GM12878 (cell line): ENCODE measurements at regions not wholly inside any gene's neighbourhood (a gene's known extent, or its start where the extent isn't known, plus 50 kb on each side); places are given as distances from the start of the nearest gene placed in this dataset.

ENCODE experiments used
- ATAC-seq: fragments of 200-7000 bp; cut with Tn5 transposase; 3 replicates; pipeline ENCODE4 v1.9.1; 2020; ENCODE audit warnings: mild to moderate bottlenecking, moderate library complexity
- BruUV-seq: library from RNA; stranded (reverse); fragments of 400-500 nt; replicated peaks from 2 replicates; lab custom pipeline; 2021; lab: Mats Ljungman, UMichigan
- CTCF ChIA-PET: fragments of 300-600 bp; sonication (Branson Sonifier 250); formaldehyde crosslinking; extraction: SDS; loops from one replicate; lab custom pipeline; 2021; ENCODE audit warnings: inconsistent platforms; lab: Yijun Ruan, JAX
- POLR2A ChIA-PET: fragments of 350-600 bp; formaldehyde crosslinking; extraction: SDS; loops from one replicate; lab custom pipeline; 2021; ENCODE audit warnings: inconsistent platforms; lab: Charles Lee
- RAD21 ChIA-PET: fragments of 300-600 bp; sonication (Branson Sonifier 250); formaldehyde crosslinking; loops from one replicate; lab custom pipeline; 2023; ENCODE audit warnings: antibody characterized with exemption; ENCODE audit not compliant: unreplicated experiment; lab: Charles Lee
- SMC1A ChIA-PET: fragments of 300-600 bp; sonication (Branson Sonifier 250); formaldehyde crosslinking; loops from one replicate; lab custom pipeline; 2023; ENCODE audit not compliant: unreplicated experiment, uncharacterized antibody; lab: Charles Lee
- DNase-seq: peaks from one replicate; pipeline ENCODE4 v3.0.0-alpha.2; 2011; ENCODE audit warnings: low read depth, low spot score
- FAIRE-seq: peaks from 3 replicates; lab custom pipeline; 2011; peaks lifted over from hg19 to GRCh38; lab: Jason Lieb, UNC
- H2AFZ ChIP-seq: 2 replicates; pipeline ENCODE4 v1.6.0; 2011; ENCODE audit warnings: low read depth, low read length, control low read depth; ENCODE audit not compliant: control insufficient read depth
- H3K27ac ChIP-seq: 2 replicates; pipeline ENCODE4 v1.5.1; 2011; ENCODE audit warnings: control low read depth; ENCODE audit not compliant: control insufficient read depth, insufficient read depth
- H3K27me3 ChIP-seq, 2 experiments: replicated peaks in 1 of 2; 2 replicates each; pipeline versions ENCODE4 v1.6.0 to v1.6.1; 2011; ENCODE audit warnings: low read length in 1 of 2; ENCODE audit not compliant: control insufficient read depth in 2 of 2, insufficient read depth in 2 of 2
- H3K36me3 ChIP-seq, 2 experiments: 2 replicates each; pipeline ENCODE4 v1.5.1; 2011; ENCODE audit warnings: low read length in 1 of 2; ENCODE audit not compliant: control insufficient read depth in 2 of 2, insufficient read depth in 2 of 2
- H3K4me1 ChIP-seq: 2 replicates; pipeline ENCODE4 v1.6.1; 2011; ENCODE audit warnings: mild to moderate bottlenecking, low read length, moderate library complexity, mixed read lengths; ENCODE audit not compliant: control insufficient read depth, insufficient read depth
- H3K4me2 ChIP-seq: 2 replicates; pipeline ENCODE4 v1.6.0; 2011; ENCODE audit warnings: control low read depth; ENCODE audit not compliant: control insufficient read depth, insufficient read depth
- H3K4me3 ChIP-seq: fragments of 200-600 bp; sonication (generic); 2 replicates; pipeline ENCODE4 v1.5.1; 2016
- H3K79me2 ChIP-seq: 2 replicates; pipeline ENCODE4 v1.6.0; 2011; ENCODE audit warnings: low read length; ENCODE audit not compliant: control insufficient read depth, insufficient read depth
- H3K9ac ChIP-seq: 2 replicates; pipeline ENCODE4 v1.8.0; 2011; ENCODE audit warnings: low read length, control low read depth, mixed read lengths; ENCODE audit not compliant: control insufficient read depth, insufficient read depth
- H3K9me3 ChIP-seq: replicated peaks from 3 replicates; pipeline ENCODE4 v1.5.1; 2011; ENCODE audit warnings: mild to moderate bottlenecking, low read length; ENCODE audit not compliant: control insufficient read depth, insufficient read depth
- H4K20me1 ChIP-seq: 2 replicates; pipeline ENCODE4 v1.6.0; 2011; ENCODE audit not compliant: control insufficient read depth, insufficient read depth
- ASH2L ChIP-seq: fragments of 300-600, 200-600 bp; sonication (generic); IDR thresholded peaks from 2 replicates; pipeline ENCODE4 v1.6.1; 2017; ENCODE audit warnings: low read depth, mild to moderate bottlenecking, borderline replicate concordance
- EGR1 ChIP-seq, 2 experiments: IDR thresholded peaks; 1 replicate in 1 of 2; 2 replicates in 1 of 2; pipeline ENCODE4 v1.6.1; 2011 to 2012; ENCODE audit warnings: low read depth in 2 of 2, low read length in 2 of 2, borderline replicate concordance in 1 of 2, mild to moderate bottlenecking in 1 of 2, moderate library complexity in 1 of 2
- FOXM1 ChIP-seq: IDR thresholded peaks from 2 replicates; pipeline ENCODE4 v1.6.1; 2012; ENCODE audit warnings: low read depth, mild to moderate bottlenecking, inconsistent platforms, low read length, moderate library complexity
- HDAC6 ChIP-seq: fragments of 200-600 bp; sonication (generic); IDR thresholded peaks from one replicate; pipeline ENCODE4 v1.8.0; 2017; ENCODE audit warnings: antibody characterized with exemption; ENCODE audit not compliant: unreplicated experiment
- LARP7 ChIP-seq: fragments of 450-650 bp; IDR thresholded peaks from 2 replicates; pipeline ENCODE4 v1.6.1; 2017; ENCODE audit warnings: mild to moderate bottlenecking
- NFIC ChIP-seq: IDR thresholded peaks from 2 replicates; pipeline ENCODE4 v1.6.1; 2012; ENCODE audit warnings: low read depth, mild to moderate bottlenecking, inconsistent platforms, low read length, moderate library complexity
- NFYA ChIP-seq: IDR thresholded peaks from 2 replicates; pipeline ENCODE4 v1.6.1; 2011; ENCODE audit warnings: low read depth, mild to moderate bottlenecking, low read length, improper control_type of control experiment, borderline replicate concordance
- POLR2AphosphoS5 ChIP-seq: IDR thresholded peaks from 2 replicates; pipeline ENCODE4 v1.6.1; 2011; ENCODE audit warnings: mild to moderate bottlenecking, low read length, inconsistent platforms
- RAD21 ChIP-seq: IDR thresholded peaks from 2 replicates; pipeline ENCODE4 v1.6.1; 2011; ENCODE audit warnings: mild to moderate bottlenecking, low read depth, low read length, moderate library complexity; ENCODE audit not compliant: insufficient read depth
- RAD51 ChIP-seq: fragments of 450-650 bp; IDR thresholded peaks from 2 replicates; pipeline ENCODE4 v1.6.1; 2016; ENCODE audit warnings: moderate library complexity, mild to moderate bottlenecking, inconsistent platforms
- SMAD5 ChIP-seq: IDR thresholded peaks from 2 replicates; pipeline ENCODE4 v1.6.1; 2016; ENCODE audit warnings: antibody characterized with exemption, low read depth
- SMARCA5 ChIP-seq: fragments of 450-650 bp; IDR thresholded peaks from 2 replicates; pipeline ENCODE4 v1.6.1; 2017; ENCODE audit warnings: mild to moderate bottlenecking
- SMC3 ChIP-seq: IDR thresholded peaks from 2 replicates; pipeline ENCODE4 v1.6.1; 2011; ENCODE audit warnings: low read length, improper control_type of control experiment, borderline replicate concordance
- YY1 ChIP-seq: IDR thresholded peaks from 2 replicates; pipeline ENCODE4 v1.6.1; 2011; ENCODE audit warnings: low read depth, mild to moderate bottlenecking, low read length
- ZNF274 ChIP-seq: IDR thresholded peaks from one replicate; pipeline ENCODE4 v1.8.0; 2011; ENCODE audit not compliant: insufficient read length, insufficient read depth
- ZNF384 ChIP-seq: IDR thresholded peaks from 2 replicates; pipeline ENCODE4 v1.6.1; 2012; ENCODE audit warnings: low read depth, mild to moderate bottlenecking, low read length, improper control_type of control experiment, borderline replicate concordance
- WGBS: methylation state at CpG from one replicate; pipeline ENCODE4 v1.1.6; 2016; ENCODE audit warnings: low lambda C conversion rate; ENCODE audit not compliant: insufficient replicate concordance, insufficient coverage; ENCODE audit errors: missing lambda C conversion rate; 5-methylcytosine and 5-hydroxymethylcytosine counted together
- in situ Hi-C: fragments of 300-500 bp; cut with MboI; formaldehyde crosslinking; loops from 9 replicates; pipeline ENCODE4 v1.14.3; 2018; ENCODE audit warnings: mixed read lengths
- intact Hi-C: fragments of 100-400 bp; cut with micrococcal nuclease; formaldehyde crosslinking; loops from one replicate; pipeline ENCODE4 v1.14.2; 2022; ENCODE audit not compliant: unreplicated experiment
- TF ChIP-seq, protein P1 (sequence below): fragments of 450-650 bp; IDR thresholded peaks from 2 replicates; pipeline ENCODE4 v1.6.1; 2017; ENCODE audit warnings: antibody characterized with exemption, mild to moderate bottlenecking, moderate library complexity
- TF ChIP-seq, protein P2 (sequence below): IDR thresholded peaks from 2 replicates; pipeline ENCODE4 v1.6.1; 2011; ENCODE audit warnings: low read depth, mild to moderate bottlenecking, low read length, moderate library complexity, borderline replicate concordance; ENCODE audit errors: extremely low read depth
- TF ChIP-seq, protein P3 (sequence below): fragments of 450-650 bp; IDR thresholded peaks from 2 replicates; pipeline ENCODE4 v1.6.1; 2017; ENCODE audit warnings: mild to moderate bottlenecking, low read depth, inconsistent platforms; ENCODE audit not compliant: poor library complexity, severe bottlenecking

DNA sequence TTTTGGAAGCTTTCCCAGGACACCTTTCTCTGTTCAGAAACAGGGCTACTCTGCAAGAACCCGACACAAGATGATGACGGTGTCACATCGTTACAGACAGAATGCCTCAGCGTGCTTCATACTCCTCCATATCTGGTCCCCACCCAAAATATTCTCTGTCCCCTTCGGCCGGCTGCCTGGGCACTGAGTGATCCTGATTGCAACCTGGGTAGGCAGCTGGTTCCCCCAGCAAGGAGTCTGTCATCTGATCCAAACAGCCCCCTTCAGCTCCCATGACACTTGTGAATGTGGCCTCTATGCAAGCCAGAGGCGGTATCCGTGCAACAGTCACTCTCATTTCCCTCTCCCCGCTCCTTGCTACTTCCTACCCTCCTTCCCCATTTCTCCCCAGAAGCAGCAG lies 431.7 kb upstream of the B3GAT1 start (continued):
- no peak for TF ChIP-seq RAD51
- no peak for TF ChIP-seq FOXM1

DNA sequence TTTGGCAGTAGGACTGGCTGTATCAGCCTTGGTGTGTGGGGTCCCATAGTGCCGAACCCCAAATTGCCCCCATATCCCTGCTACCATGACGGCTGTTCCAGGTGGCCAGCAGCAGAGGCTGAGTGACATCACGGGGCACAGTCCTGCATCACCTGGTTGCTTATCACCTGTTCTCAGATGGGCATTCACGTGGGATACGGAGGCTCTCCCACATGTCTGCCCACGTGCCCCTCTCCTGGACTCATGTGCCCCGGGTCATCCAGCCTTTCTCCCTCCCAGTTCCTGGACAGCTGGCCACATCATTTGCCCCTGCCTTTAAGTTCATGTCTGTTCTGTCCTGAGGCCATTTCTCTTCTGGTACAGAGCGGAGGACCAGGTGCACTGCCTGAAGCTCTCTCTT lies 431.0 kb upstream of the B3GAT1 start:
- ChIA-PET SMC1A (no interaction called here), POLR2A (no interaction called here), RAD21 (no interaction called here), CTCF (no interaction called here)
- in situ Hi-C loops (no loop called here), intact Hi-C loops (no loop called here)
- ATAC-seq = no peak
- no peaks in the 10 kb centered on the region for H3K9me3 ChIP-seq
- no peak overlapping the region for H3K4me3 ChIP-seq
- peaks cover 0 to 2% of the 10 kb centered on the region in 2 experiments; a peak in 1 of 4 replicates for H3K27me3 ChIP-seq
- no peaks in the 10 kb centered on the region for H4K20me1 ChIP-seq
- DNase-seq = no peak
- H3K27ac ChIP-seq = no peak overlapping the region
- no peaks in the 10 kb centered on the region for H3K79me2 ChIP-seq
- H3K4me1 ChIP-seq = no peaks in the 10 kb centered on the region
- no peak overlapping the region for H3K9ac ChIP-seq
- BruUV-seq = no TSS peak
- no peak overlapping the region for H2AFZ ChIP-seq
- H3K4me2 ChIP-seq = no peak overlapping the region
- no peak for FAIRE-seq
- WGBS = 17% methylated on average over 8 of the region's 8 CpGs
- H3K36me3 ChIP-seq = no peaks in the 10 kb centered on the region
- no peak for TF ChIP-seq NFYA
- TF ChIP-seq, protein P1, sequence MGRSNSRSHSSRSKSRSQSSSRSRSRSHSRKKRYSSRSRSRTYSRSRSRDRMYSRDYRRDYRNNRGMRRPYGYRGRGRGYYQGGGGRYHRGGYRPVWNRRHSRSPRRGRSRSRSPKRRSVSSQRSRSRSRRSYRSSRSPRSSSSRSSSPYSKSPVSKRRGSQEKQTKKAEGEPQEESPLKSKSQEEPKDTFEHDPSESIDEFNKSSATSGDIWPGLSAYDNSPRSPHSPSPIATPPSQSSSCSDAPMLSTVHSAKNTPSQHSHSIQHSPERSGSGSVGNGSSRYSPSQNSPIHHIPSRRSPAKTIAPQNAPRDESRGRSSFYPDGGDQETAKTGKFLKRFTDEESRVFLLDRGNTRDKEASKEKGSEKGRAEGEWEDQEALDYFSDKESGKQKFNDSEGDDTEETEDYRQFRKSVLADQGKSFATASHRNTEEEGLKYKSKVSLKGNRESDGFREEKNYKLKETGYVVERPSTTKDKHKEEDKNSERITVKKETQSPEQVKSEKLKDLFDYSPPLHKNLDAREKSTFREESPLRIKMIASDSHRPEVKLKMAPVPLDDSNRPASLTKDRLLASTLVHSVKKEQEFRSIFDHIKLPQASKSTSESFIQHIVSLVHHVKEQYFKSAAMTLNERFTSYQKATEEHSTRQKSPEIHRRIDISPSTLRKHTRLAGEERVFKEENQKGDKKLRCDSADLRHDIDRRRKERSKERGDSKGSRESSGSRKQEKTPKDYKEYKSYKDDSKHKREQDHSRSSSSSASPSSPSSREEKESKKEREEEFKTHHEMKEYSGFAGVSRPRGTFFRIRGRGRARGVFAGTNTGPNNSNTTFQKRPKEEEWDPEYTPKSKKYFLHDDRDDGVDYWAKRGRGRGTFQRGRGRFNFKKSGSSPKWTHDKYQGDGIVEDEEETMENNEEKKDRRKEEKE = no peak
- TF ChIP-seq LARP7 = no peak
- no peak for TF ChIP-seq ZNF384
- TF ChIP-seq SMARCA5 = no peak
- TF ChIP-seq SMAD5 = no peak
- TF ChIP-seq YY1 = no peak
- TF ChIP-seq EGR1 (IDR thresholded peaks at IDR 0.05; ENCODE audit: borderline replicate concordance in 1 of 2, low read depth in 2 of 2, low read length in 2 of 2) = no peak
- TF ChIP-seq NFIC = no peak
- TF ChIP-seq SMC3 = no peak
- TF ChIP-seq ZNF274 = no peak
- TF ChIP-seq ASH2L = no peak
- TF ChIP-seq HDAC6 = no peak
- TF ChIP-seq RAD21 = no peak
- TF ChIP-seq POLR2AphosphoS5 = no peak
- TF ChIP-seq, protein P2, sequence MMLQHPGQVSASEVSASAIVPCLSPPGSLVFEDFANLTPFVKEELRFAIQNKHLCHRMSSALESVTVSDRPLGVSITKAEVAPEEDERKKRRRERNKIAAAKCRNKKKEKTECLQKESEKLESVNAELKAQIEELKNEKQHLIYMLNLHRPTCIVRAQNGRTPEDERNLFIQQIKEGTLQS = no peak
- TF ChIP-seq, protein P3, sequence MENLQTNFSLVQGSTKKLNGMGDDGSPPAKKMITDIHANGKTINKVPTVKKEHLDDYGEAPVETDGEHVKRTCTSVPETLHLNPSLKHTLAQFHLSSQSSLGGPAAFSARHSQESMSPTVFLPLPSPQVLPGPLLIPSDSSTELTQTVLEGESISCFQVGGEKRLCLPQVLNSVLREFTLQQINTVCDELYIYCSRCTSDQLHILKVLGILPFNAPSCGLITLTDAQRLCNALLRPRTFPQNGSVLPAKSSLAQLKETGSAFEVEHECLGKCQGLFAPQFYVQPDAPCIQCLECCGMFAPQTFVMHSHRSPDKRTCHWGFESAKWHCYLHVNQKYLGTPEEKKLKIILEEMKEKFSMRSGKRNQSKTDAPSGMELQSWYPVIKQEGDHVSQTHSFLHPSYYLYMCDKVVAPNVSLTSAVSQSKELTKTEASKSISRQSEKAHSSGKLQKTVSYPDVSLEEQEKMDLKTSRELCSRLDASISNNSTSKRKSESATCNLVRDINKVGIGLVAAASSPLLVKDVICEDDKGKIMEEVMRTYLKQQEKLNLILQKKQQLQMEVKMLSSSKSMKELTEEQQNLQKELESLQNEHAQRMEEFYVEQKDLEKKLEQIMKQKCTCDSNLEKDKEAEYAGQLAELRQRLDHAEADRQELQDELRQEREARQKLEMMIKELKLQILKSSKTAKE = no peak
